Lower leg skin (tissue), 4 donors: ENCODE measurements at regions not wholly inside any gene's neighbourhood (a gene's known extent, or its start where the extent isn't known, plus 50 kb on each side); places are given as distances from the start of the nearest gene placed in this dataset.

Experiments
- DNase-seq, 2 donors: peaks; one replicate each; pipeline ENCODE4 v3.0.0-alpha.2; 2019; ENCODE audit warnings: low spot score in 2 of 2
- H3K4me3 ChIP-seq: fragments of 200-600 bp; sonication (generic); 2 replicates; pipeline ENCODE4 v1.5.1; 2017; ENCODE audit warnings: mild to moderate bottlenecking, low read depth; ENCODE audit not compliant: poor library complexity, severe bottlenecking
- CTCF ChIP-seq, 3 donors: fragments of 450-650 bp; IDR thresholded peaks; one replicate each; pipeline ENCODE4 v1.5.1; 2016; ENCODE audit warnings: antibody characterized with exemption in 3 of 3, mild to moderate bottlenecking in 3 of 3, moderate library complexity in 2 of 3
- POLR2A ChIP-seq, 2 donors: fragments of 450-650 bp; IDR thresholded peaks; one replicate each; pipeline ENCODE4 v1.6.1; 2016 to 2017; ENCODE audit warnings: antibody characterized with exemption in 2 of 2, mild to moderate bottlenecking in 1 of 2, moderate library complexity in 1 of 2
- WGBS, 2 donors: methylation state at CpG; one replicate each; pipeline ENCODE4 v1.1.5; 2018; 5-methylcytosine and 5-hydroxymethylcytosine counted together
- intact Hi-C: fragments of 100-400 bp; cut with DNase I; formaldehyde crosslinking; loops from one replicate; pipeline ENCODE4 v1.15.0; 2023; ENCODE audit warnings: low total_unique reads

DNA sequence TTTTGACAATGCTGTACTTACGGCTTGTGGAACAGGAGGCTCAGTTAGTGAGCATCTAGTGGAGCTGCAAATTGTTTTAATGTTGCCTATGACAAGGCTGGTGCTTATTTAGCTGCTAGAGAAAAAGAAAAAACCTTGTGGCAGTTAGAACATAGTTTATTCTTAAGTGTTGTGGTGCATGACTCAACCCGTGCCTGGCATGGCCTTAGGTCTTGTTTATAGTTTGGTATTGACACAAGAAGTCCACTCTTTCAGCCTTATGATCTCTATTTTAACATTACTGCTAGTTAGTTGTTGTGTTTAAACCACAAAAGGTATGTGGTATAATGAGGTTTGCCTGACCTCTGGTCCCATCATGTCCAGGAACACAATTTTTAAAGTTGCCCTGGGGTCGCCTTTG, 744.6 kb downstream of the FAM181B start:
- no peak for TF ChIP-seq CTCF (IDR thresholded peaks at IDR 0.05)
- no peak for TF ChIP-seq POLR2A (IDR thresholded peaks at IDR 0.05)
- 58 to 67% methylated on average over 3 of the region's 3 CpGs for WGBS, 2 donors
- no peak overlapping the region for H3K4me3 ChIP-seq
- intact Hi-C loops: no loop called here
- no peak for DNase-seq

DNA sequence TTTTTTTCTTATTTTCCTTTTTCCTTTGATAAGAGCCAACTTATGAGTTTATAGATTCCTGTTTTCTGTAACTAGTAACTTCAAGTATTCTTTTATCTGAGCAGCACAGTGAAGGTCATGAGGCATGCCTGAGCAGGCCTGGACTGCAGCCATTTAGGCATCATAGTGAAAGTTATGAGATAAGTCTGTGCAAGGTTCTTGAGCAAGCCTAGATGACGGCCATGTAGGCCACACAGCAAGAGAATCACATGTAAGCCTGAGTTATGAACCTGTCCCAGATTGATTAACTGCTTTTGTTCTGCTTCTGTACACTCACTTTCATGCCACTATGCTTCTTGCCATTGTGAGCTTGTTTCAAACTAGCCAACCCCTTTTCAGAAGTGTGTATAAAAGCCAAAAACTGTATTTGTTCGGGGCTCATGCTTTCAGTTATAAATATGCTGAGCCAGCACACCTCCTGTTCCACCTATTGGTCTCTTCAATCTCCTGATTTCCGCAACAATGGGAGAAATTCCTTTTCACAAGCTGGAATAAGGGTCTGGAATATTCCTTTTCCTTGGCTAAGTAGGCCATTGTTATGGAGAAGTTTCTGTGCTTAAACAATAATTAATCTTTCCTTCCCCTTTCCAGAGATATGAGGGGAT, 745.7 kb downstream of the FAM181B start:
- no peak for DNase-seq
- H3K4me3 ChIP-seq: no peak overlapping the region
- WGBS, 2 donors: 54 to 65% methylated on average over 3 of the region's 3 CpGs
- no peak for TF ChIP-seq POLR2A (IDR thresholded peaks at IDR 0.05)
- intact Hi-C loops: no loop called here

DNA sequence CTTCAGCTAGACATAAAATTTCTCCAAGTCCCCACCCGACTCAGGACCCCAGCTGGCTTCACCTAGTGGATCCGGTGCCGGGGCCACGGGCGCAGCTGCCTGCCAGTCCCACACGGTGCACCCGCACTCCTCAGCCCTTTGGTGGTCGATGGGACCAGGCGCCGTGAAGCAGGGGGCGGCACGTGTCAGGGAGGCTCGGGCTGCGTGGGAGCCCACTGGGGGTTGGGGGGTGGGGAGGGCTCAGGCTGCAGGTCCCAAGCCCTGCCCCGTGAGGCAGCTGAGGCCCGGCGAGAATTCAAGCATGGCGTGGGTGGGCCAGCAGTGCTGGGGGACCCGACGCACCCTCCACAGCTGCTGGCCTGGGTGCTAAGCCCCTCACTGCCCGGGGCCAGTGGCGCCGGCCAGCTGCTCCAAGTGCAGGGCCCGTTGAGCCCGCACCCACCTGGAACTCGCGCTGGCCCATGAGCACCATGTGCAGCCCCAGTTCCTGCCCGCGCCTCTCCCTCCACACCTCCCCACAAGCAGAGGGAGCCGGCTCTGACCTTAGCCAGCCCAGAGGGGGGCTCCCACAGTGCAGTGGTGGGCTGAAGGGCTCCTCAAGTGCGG, 747.0 kb downstream of the FAM181B start:
- 80 to 93% methylated on average over 18 to 23 of the region's 31 CpGs for WGBS, 2 donors
- TF ChIP-seq CTCF (IDR thresholded peaks at IDR 0.05) (no peak), POLR2A (IDR thresholded peaks at IDR 0.05) (no peak)

GRCh38 chr11:81979448-81979847, 754.2 kb downstream of the FAM181B start:
- no peak for TF ChIP-seq CTCF (IDR thresholded peaks at IDR 0.05)
- TF ChIP-seq POLR2A (IDR thresholded peaks at IDR 0.05): no peak
- intact Hi-C loops: no loop called here
- 83 to 88% methylated on average over 1 of the region's 1 CpG for WGBS, 2 donors
- no peak for DNase-seq
- no peak overlapping the region for H3K4me3 ChIP-seq

More for the DNA sequence above, 747.0 kb downstream of the FAM181B start:
- no peak overlapping the region for H3K4me3 ChIP-seq
- no peak for DNase-seq
- intact Hi-C loops: no loop called here

GRCh38 chr11:81975261-81975900, 758.3 kb downstream of the FAM181B start:
- H3K4me3 ChIP-seq: no peak overlapping the region
- no peak for DNase-seq
- WGBS, 2 donors: 52 to 60% methylated on average over 2 of the region's 2 CpGs
- no peak for TF ChIP-seq POLR2A (IDR thresholded peaks at IDR 0.05)
- no peak for TF ChIP-seq CTCF (IDR thresholded peaks at IDR 0.05)
- intact Hi-C loops: no loop called here

GRCh38 chr11:81970886-81971285, 762.8 kb downstream of the FAM181B start:
- DNase-seq: no peak
- intact Hi-C loops: no loop called here
- no peak overlapping the region for H3K4me3 ChIP-seq
- WGBS, 2 donors: 76 to 81% methylated on average over 3 of the region's 3 CpGs
- no peak for TF ChIP-seq CTCF (IDR thresholded peaks at IDR 0.05)
- no peak for TF ChIP-seq POLR2A (IDR thresholded peaks at IDR 0.05)
